ENCODE measurements at regions not wholly inside any gene's neighbourhood (a gene's known extent, or its start where the extent isn't known, plus 50 kb on each side); places are given as distances from the start of the nearest gene placed in this dataset.

GRCh38 chrX:4800756-4801155 is 1087.3 kb upstream of the PRKX start:
- TF ChIP-seq CTCF (optimal IDR thresholded peaks at IDR 0.05 in 1 of 3, IDR thresholded peaks at IDR 0.05 in 1 of 3, conservative IDR thresholded peaks at IDR 0.05 in 1 of 3; ENCODE audit: extremely low read depth in 1 of 3, insufficient read depth in 2 of 3, low read length in 3 of 3) (no peak), EZH2 (IDR thresholded peaks at IDR 0.05; ENCODE audit: low read length) (no peak)
